Fibroblast of pulmonary artery (primary cell): ENCODE measurements at regions not wholly inside any gene's neighbourhood (a gene's known extent, or its start where the extent isn't known, plus 50 kb on each side); places are given as distances from the start of the nearest gene placed in this dataset.

Experiments used
- DNase-seq: peaks from one replicate; pipeline ENCODE4 v3.0.0-alpha.2; 2010; ENCODE audit warnings: low read depth
- H3K4me3 ChIP-seq: replicated peaks from 2 replicates; pipeline ENCODE4 v1.5.1; 2011; ENCODE audit warnings: low read depth, mild to moderate bottlenecking, control low read depth, low read length, moderate library complexity
- CTCF ChIP-seq: IDR thresholded peaks from 2 replicates; pipeline ENCODE4 v1.5.1; 2011; ENCODE audit warnings: mild to moderate bottlenecking, control low read depth, low read length, inconsistent platforms; ENCODE audit errors: missing control alignments

DNA sequence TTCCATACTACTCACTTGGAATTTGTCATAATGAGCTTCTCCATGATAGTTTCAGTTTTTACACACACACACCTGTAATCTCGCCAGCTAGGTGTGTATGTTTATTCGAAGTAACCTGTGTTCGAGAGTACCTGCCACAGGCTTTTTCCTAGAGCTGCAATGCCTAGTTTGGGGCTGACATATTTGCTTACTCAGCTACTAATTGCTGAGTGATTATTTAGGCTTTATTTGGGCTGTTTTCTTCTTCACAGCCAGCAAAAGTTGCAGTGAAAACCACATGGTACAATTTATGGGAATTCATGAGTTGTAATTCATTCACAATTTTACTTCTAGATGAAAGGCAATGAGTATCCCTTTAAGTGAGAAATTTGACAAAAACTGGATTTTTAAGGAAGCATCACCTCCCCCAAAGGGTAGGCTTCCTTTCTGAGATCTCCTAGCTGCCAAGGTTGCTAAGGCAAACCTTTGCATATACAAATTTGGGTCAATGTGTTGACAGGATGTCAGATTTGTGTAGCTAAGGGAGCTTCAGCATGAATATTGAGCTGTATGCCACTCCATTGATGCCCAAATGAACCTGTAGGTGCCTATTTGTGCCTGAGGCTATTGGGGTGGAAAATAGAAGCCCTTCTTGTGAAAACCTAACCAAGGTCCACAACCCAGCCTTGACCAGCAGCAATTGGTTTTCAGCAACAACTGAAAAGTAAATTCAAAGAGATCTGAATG is 108.7 kb upstream of the OTX2 start:
- DNase-seq: no peak
- TF ChIP-seq CTCF: no peak

DNA sequence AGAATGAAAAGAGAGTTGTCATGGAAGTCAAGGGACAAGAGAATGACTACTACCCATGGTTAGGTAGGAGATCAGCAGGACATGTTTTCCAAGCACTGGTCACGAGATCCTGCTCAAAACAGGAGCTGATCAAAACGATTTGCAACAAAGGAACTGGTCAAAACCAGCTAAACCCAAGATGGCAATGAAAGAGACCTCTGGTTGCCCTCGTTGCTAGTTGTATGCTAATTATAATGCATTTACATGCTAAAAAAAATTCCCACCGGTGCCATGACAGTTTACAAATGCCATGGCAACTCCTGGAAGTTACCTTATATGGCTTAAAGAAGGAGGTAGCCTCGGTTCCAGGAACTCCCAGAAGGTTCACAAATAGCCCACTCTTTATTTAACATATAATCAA is 95.0 kb upstream of the OTX2 start:
- H3K4me3 ChIP-seq: no peak overlapping the region
- no peak for DNase-seq
- TF ChIP-seq CTCF: no peak

More for the DNA sequence above, 108.7 kb upstream of the OTX2 start:
- no peak overlapping the region for H3K4me3 ChIP-seq

DNA sequence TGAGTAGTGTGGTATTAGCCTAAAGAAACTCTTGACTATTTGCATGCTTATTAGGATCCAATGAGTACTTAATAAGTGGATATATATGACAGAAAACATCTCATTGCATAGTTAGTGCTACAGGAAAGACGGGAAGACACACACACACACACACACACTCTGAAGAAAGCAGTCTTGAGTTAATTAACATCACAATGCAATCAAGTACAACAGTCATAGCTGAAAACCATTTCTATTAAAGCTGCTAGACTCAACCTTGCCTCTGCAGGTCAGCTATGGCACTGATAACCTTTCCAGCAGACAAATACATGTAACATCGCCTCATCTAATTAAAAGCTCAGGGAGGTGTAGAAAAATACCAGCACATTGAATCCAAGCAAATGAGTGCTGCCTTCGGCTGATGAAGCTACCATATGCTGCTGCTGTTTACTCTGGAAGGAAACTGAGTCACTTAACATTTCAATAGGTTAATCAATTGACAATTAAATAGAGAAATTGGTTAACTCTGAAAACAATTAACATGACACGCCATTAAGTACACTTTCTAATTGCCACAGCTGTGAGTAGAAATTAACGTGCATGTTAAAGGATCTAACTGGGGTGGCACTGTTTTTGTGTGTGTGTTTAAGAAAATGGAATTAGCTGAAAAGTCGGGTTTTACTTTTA is 93.2 kb upstream of the OTX2 start:
- no peak for DNase-seq
- no peak for TF ChIP-seq CTCF

DNA sequence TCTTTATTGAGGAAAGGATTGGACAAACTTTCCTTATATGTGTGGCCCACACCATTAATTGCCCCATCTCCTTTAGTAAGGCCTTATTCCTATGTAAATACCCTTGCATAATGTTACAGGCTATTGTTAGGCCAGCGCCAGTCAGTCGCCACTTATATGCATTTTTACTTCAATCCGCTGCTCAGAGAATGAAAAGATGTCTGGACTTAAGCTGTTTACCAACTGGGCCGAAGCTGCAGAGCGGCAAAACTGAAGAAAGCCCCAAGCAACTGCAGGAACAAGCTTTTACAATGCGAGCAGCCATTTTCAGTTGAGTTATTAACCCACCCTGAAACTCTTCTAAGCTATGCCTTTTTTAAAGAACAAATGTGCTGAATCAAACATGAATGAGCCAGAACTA is 92.1 kb upstream of the OTX2 start:
- no peak for DNase-seq
- H3K4me3 ChIP-seq: no peak overlapping the region
- no peak for TF ChIP-seq CTCF

More for the DNA sequence above, 93.2 kb upstream of the OTX2 start:
- no peak overlapping the region for H3K4me3 ChIP-seq

GRCh38 chr14:56900726-56901125 is 90.4 kb upstream of the OTX2 start:
- no peak for TF ChIP-seq CTCF
- DNase-seq: no peak
- H3K4me3 ChIP-seq: no peak overlapping the region

DNA sequence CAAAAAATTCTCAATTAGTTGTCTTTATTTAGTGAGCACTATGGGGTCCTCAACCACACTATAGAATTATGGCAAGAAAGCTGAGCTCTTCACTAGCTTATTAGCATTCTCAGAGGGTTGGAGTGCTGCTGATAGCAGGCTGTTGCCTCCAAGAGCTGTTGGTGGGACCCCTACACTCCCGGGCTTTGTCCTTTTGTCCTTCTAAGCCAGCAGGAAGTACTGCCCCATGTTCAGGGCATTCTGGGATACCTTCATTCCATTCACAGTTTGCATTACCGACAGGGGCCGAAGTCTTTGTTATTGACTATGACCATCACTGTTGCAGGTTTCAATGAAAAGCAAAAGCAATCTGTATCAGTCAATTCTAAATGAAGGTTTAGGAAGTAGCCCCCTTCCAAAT is 89.5 kb upstream of the OTX2 start:
- H3K4me3 ChIP-seq: no peak overlapping the region
- TF ChIP-seq CTCF: no peak
- no peak for DNase-seq
